ENCODE measurements at regions not wholly inside any gene's neighbourhood (a gene's known extent, or its start where the extent isn't known, plus 50 kb on each side); places are given as distances from the start of the nearest gene placed in this dataset.

GRCh38 chr4:175951794-175952193 lies 113.8 kb upstream of the WDR17 start:
- DNase-seq: no peak

DNA sequence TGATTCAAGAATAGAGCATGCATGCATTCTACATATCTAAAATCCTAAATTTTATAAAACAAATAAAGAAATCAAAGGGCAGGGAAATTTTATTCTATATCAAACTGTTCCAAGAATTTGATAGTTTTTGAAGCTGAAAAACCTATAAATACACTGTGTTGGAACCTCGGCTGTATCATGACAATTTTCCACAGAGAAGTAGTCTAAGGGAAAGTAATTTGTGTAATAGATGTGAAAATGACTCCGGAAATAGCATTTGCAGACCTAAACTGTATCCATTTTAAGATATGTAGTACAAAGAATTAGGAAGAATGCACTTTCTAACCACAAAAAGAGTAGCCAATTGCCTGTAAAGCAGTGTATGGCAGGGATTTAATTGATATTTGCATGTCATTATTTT lies 112.5 kb upstream of the WDR17 start:
- DNase-seq: no peak

GRCh38 chr4:175953960-175954521 lies 111.6 kb upstream of the WDR17 start:
- no peak for DNase-seq

- no peak for DNase-seq
These were observed 111.0 kb upstream of the WDR17 start for GRCh38 chr4:175954685-175955084.

GRCh38 chr4:175961604-175962003 lies 104.0 kb upstream of the WDR17 start:
- DNase-seq: no peak

GRCh38 chr4:175970072-175970471 lies 95.6 kb upstream of the WDR17 start:
- DNase-seq: no peak

DNA sequence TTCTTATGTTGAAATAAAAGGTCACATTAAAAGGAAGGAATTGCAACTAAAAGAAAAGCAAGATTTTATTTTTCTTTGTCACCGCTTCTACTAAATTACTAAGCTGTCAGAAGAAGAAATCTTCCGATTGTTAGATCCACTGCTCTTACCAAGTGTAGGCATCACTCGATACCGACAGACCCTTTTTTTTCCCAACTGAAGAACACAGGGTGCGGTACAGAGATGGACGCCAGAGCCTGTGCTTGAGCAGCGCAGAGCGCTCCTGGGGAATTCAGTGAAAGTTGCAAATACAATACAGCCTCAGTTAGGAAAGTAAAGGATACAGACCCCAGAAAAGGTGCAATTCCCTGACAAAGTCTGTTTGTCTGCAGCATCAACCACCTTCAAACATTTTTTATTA lies 94.9 kb upstream of the WDR17 start:
- DNase-seq: no peak

DNA sequence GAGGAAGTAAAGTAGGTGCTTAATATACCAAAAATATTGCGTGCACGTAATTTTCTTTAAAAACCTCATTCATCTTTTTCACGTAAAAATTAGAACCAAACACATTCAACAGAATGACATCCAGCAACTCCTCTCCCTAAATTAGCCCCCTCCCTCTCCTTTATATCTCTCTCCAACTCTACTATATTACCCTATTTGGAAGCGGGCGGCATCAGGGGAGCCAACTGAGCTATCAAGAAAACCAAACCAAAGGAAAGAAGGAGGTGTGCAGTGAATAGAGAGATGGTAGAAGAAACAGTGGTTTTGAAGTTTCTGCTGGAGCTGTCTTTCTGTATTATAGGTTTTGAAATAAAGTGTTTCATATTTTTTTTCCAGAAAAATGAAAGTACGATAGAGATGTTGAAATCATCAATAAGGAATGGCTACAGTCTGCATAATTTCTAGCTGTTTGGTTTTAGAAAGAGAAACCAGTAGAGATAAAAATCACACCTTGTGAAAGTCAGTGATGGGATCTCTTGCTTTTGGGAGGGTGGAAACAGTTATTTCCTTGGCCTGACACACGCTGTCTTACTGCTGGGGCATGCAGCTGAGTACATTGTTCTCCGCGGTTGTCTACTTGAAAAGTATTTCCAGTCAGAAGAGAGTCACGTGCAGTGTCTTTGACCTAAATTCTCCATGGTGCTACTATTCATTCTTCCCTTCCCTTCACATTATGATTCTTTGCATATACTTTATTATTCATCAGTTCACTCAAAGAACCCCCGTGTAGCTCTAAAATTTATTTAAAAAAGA lies 94.1 kb upstream of the WDR17 start:
- no peak for DNase-seq

- DNase-seq: no peak
These were observed 92.4 kb upstream of the WDR17 start for GRCh38 chr4:175973027-175973923.

DNA sequence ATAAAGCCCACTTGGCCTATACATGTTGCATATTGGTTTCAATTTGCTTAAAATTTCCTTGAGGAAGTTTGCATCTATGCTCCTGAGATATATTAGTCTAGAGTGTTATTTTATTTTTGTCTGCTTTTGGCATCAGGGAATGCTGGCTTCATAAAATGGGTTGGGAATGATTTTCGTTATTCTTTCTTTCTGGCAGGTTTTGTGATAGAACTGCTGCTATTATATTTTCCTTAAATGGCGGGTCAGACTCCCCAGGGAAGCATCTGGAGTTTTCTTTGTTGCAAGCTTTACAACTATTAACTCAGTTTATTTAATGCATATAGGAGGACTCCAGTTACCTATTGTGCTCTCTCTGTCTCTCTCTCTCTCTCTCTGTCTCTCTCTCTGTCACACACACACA lies 82.0 kb upstream of the WDR17 start:
- DNase-seq: no peak

GRCh38 chr4:175986668-175987067 lies 79.0 kb upstream of the WDR17 start:
- DNase-seq: no peak

DNA sequence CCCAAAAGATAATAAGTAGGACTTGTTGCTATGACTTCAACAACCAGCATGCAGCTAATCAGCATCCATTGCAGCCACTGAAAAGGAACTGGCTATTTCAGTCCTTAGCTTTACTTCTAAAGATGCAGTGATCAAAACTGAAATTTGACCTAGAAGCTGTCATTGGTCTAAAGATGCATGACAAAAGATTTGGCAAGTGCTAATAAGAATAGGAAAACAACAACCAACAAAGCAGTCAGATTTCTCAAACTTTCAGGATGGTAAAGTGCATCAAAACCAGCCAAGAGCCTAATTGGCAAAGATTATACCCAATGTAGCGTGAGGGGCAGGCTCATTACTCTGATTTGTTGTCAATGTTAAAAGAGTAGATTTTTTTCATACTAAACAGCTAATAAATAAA lies 77.1 kb upstream of the WDR17 start:
- DNase-seq: no peak

DNA sequence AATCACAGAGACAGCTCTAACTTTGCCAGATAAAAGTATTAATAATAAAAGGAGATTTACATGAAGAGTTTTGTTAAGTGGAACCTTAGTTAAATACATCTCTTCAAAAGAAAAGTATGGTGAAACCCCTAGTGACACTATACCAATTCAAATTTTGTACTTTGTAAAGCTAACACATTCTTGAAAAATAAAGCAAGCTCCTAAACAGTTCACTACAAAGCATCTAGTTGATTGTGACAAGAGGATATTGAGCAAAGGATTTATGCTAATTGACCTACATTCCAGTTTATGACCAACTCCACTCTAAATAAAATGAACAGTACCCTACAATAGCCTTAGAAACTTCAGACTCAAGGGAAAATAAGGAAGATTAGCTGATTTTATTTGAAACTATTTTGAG lies 69.4 kb upstream of the WDR17 start:
- DNase-seq: no peak

GRCh38 chr4:175997291-175997690 lies 68.3 kb upstream of the WDR17 start:
- no peak for DNase-seq

DNA sequence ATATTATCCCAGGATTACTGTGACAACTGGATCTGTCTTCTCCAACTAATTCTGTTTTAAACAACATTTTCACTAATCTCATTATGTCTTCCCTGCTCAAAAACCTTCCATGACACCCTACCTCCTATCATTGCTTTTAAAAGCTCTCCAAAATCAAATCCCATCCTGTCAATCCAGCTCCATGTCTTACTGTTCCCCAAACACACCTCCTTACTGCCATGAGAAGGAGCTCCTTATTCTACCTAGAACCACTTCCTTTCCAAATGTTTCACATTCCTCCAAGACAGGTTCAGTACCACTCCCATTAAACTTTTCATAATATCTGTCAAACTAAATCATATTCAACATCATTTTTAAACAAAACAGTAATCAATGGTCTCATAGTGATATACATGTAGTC lies 66.9 kb upstream of the WDR17 start:
- DNase-seq: no peak

DNA sequence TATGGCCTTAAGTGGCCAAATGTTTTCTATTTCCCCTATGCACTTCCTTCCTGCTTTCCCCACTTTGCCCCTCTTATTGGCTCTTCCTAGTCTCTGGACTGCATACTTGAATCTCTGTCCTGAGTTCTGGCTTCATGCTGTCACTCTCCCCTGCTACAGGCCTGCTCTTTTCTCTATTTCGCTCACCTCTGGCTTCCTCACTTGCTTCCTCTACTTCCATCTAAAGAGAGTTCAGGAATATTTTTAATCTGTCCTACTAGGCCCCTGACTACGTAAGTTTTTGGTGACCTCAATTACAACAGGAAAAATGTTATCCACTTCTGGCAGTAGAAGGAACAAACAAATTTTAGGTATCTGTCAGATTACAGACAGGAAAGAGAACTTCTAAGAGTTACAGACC lies 65.7 kb upstream of the WDR17 start:
- DNase-seq: no peak

GRCh38 chr4:176001151-176002006 lies 64.3 kb upstream of the WDR17 start:
- DNase-seq: no peak

DNA sequence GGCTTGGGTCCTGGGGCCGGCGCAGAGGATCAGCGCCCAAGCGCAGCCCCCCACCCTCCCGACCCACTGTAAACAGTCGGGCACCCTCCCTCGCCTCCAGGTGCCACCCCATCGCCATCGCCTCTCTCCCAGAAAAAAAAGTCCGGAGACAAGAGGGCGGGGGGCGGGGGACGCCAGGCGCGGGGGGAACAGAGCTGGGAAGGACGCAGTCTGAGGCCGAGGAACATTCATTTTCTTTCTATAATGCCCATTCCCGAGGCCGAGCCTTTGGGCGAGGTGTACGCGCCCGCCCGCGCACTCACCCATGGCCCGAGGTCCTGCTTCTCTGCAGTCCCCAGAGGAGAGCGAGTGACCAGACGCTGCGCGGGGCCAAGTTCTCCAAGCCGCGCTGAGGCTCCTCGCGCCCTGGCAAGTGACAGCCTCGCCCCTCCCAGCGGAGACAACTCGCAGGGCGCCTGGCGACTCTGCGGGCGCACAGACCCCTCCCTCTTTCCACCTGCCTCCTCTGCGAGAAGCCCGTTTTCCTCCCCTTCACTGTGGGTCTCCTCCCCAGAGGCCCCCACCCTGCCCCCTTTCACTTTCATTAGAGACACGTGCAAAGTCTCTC lies 63.5 kb upstream of the WDR17 start:
- no peak for DNase-seq

DNA sequence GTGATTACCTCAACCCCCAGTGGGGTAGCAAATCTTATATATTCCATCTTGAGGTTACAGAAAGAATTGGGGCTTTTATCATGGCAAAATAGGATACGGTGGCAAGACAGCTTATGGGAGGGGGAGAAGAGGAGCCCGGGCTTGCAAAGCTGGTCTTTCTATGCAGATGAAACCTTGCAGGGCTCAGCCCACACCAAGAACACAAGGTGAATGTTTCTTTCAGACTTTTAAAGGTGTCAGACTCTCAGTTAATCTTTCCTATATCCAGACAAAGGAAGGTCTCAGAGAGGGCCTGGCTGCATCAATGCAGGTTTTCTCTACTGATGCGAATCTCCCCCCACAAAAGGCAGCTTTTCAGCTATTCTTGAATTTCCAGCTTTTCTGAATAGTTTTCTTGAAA lies 59.9 kb upstream of the WDR17 start:
- DNase-seq: no peak

DNA sequence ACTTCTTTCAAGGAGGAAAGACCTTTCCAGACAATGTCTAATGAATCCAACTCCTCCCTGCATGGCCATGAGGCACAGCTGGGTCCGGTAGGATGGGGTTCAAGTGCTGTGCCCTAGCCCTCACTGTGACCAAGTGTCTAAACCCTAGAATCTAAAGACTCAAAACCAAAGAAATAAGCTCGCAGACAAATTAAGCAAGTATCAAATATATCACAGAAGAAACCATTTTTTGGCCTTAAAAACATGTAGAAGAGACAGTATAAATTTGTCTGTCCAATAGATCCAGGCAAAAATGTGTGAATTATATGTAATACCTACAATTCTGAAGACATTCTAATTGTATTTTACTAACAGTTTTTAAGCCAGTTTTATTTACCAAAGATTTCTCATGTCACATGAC lies 56.4 kb upstream of the WDR17 start:
- DNase-seq: no peak

DNA sequence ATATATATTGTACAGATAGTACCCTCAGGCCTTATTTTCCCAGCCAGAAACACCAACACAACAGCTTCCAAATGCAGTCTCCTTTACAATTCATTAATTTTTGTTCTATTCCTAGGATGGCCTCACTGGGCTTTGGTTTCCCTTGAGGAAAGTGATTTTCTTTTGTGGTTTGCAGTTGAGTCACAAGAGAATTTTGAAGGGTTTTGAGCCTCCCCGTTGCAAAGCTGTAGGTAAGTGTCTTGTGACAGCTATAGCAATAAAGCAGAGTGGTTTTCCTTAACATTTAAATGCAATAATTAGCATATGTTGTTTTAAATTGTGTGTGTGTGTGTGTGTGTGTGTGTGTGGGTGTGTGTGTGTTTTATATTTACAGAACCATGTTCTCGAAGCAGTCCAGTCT lies 54.1 kb upstream of the WDR17 start:
- no peak for DNase-seq

GRCh38 chr4:176013476-176014247 lies 52.0 kb upstream of the WDR17 start:
- DNase-seq: no peak

Data from KG1 (cell line).